Endodermal cell (in vitro differentiated cells): ENCODE measurements at regions not wholly inside any gene's neighbourhood (a gene's known extent, or its start where the extent isn't known, plus 50 kb on each side); places are given as distances from the start of the nearest gene placed in this dataset.

Experiments
- DNase-seq: peaks from one replicate; pipeline ENCODE4 v3.0.0-alpha.2; 2017
- H3K27ac ChIP-seq: 2 replicates; pipeline ENCODE4 v1.5.1; 2013; ENCODE audit warnings: mild to moderate bottlenecking, low read depth, low read length, moderate library complexity
- H3K27me3 ChIP-seq: 2 replicates; pipeline ENCODE4 v1.6.1; 2013; ENCODE audit warnings: mild to moderate bottlenecking, low read length, moderate library complexity; ENCODE audit not compliant: insufficient read depth, control insufficient read depth, poor library complexity, severe bottlenecking
- H3K36me3 ChIP-seq: 2 replicates; pipeline ENCODE4 v1.7.0; 2013; ENCODE audit warnings: mild to moderate bottlenecking, low read length, moderate library complexity; ENCODE audit not compliant: control insufficient read depth, insufficient read depth
- H3K4me1 ChIP-seq: one replicate; pipeline ENCODE4 v1.7.0; 2013; ENCODE audit warnings: low read length; ENCODE audit not compliant: control insufficient read depth, insufficient read depth
- H3K4me3 ChIP-seq: 2 replicates; pipeline ENCODE4 v1.5.1; 2013; ENCODE audit warnings: mild to moderate bottlenecking, low read length, moderate library complexity
- H3K9ac ChIP-seq: 2 replicates; pipeline ENCODE4 v1.6.1; 2013; ENCODE audit warnings: mild to moderate bottlenecking, low read length, moderate library complexity; ENCODE audit not compliant: poor library complexity, severe bottlenecking; ENCODE audit errors: extremely low read depth
- H3K9me3 ChIP-seq: 2 replicates; pipeline ENCODE4 v1.6.1; 2013; ENCODE audit warnings: mild to moderate bottlenecking, low read length, moderate library complexity; ENCODE audit not compliant: control insufficient read depth
- H3K27ac Mint-ChIP-seq: 2 replicates; pipeline ENCODE4 v1.8.0; 2020; ENCODE audit warnings: mixed read lengths
- H3K27me3 Mint-ChIP-seq: 2 replicates; pipeline ENCODE4 v1.8.0; 2021; ENCODE audit warnings: mild to moderate bottlenecking, mixed read lengths; ENCODE audit not compliant: insufficient read depth
- H3K36me3 Mint-ChIP-seq: 2 replicates; pipeline ENCODE4 v1.8.0; 2020; ENCODE audit warnings: low read depth, mixed read lengths
- H3K4me1 Mint-ChIP-seq: 2 replicates; pipeline ENCODE4 v1.8.0; 2020; ENCODE audit warnings: mixed read lengths
- H3K4me3 Mint-ChIP-seq: 2 replicates; pipeline ENCODE4 v1.8.0; 2020; ENCODE audit warnings: mild to moderate bottlenecking, moderate library complexity, mixed read lengths
- H3K9me3 Mint-ChIP-seq: 2 replicates; pipeline ENCODE4 v1.8.0; 2020; ENCODE audit warnings: mild to moderate bottlenecking, mixed read lengths
- CTCF ChIP-seq: fragments of 200-600 bp; sonication (generic); conservative IDR thresholded peaks from 2 replicates; pipeline ENCODE4 v1.5.0; 2021; ENCODE audit warnings: antibody characterized with exemption, mild to moderate bottlenecking
- WGBS, 2 experiments: methylation state at CpG; one replicate each; pipeline versions ENCODE4 v1.1.5 to v1.1.7; 2013; ENCODE audit warnings: missing lambda C conversion rate in 2 of 2, mixed read lengths in 1 of 2; ENCODE audit not compliant: insufficient coverage in 1 of 2, insufficient read length in 1 of 2; 5-methylcytosine and 5-hydroxymethylcytosine counted together

- Histone ChIP-seq H3K36me3 (no peaks in the 10 kb centered on the region), H3K27ac (no peak overlapping the region), H3K4me1 (no peaks in the 10 kb centered on the region), H3K9me3 (no peaks in the 10 kb centered on the region), H3K9ac (no peak overlapping the region), H3K4me3 (no peak overlapping the region), H3K27me3 (no peaks in the 10 kb centered on the region)
- no peak for TF ChIP-seq CTCF
- Mint-ChIP-seq H3K27ac (no peak overlapping the region), H3K36me3 (no peaks in the 10 kb centered on the region), H3K27me3 (no peaks in the 10 kb centered on the region), H3K9me3 (no peaks in the 10 kb centered on the region), H3K4me1 (peaks cover 9% of the 10 kb centered on the region), H3K4me3 (no peak overlapping the region)
- no peak for DNase-seq
Observed at GRCh38 chr10:106136175-106136574, 1028.3 kb downstream of the SORCS1 start.

GRCh38 chr10:106134326-106135000, 1030.0 kb downstream of the SORCS1 start:
- no peak overlapping the region for H3K27ac Mint-ChIP-seq
- WGBS, 2 experiments = 95 to 100% methylated on average over 4 of the region's 8 CpGs
- DNase-seq = no peak
- H3K4me3 ChIP-seq = no peak overlapping the region
- H3K9me3 Mint-ChIP-seq = no peaks in the 10 kb centered on the region
- H3K9me3 ChIP-seq = no peaks in the 10 kb centered on the region
- no peak overlapping the region for H3K27ac ChIP-seq
- H3K4me1 ChIP-seq = no peaks in the 10 kb centered on the region
- TF ChIP-seq CTCF = no peak
- no peaks in the 10 kb centered on the region for H3K36me3 Mint-ChIP-seq
- H3K9ac ChIP-seq = no peak overlapping the region
- H3K27me3 ChIP-seq = no peaks in the 10 kb centered on the region
- H3K27me3 Mint-ChIP-seq = no peaks in the 10 kb centered on the region
- peaks cover 9% of the 10 kb centered on the region for H3K4me1 Mint-ChIP-seq
- no peak overlapping the region for H3K4me3 Mint-ChIP-seq
- no peaks in the 10 kb centered on the region for H3K36me3 ChIP-seq

- WGBS, 2 experiments = 100% methylated on average over 1 of the region's 2 CpGs
- no peak overlapping the region for H3K4me3 ChIP-seq
- H3K36me3 Mint-ChIP-seq = no peaks in the 10 kb centered on the region
- no peaks in the 10 kb centered on the region for H3K4me1 ChIP-seq
- H3K27ac Mint-ChIP-seq = no peak overlapping the region
- no peaks in the 10 kb centered on the region for H3K27me3 ChIP-seq
- no peak overlapping the region for H3K4me3 Mint-ChIP-seq
- H3K27ac ChIP-seq = no peak overlapping the region
- DNase-seq = no peak
- no peaks in the 10 kb centered on the region for H3K9me3 ChIP-seq
- no peak for TF ChIP-seq CTCF
- H3K4me1 Mint-ChIP-seq = peaks cover 9% of the 10 kb centered on the region
- H3K27me3 Mint-ChIP-seq = no peaks in the 10 kb centered on the region
- H3K9me3 Mint-ChIP-seq = no peaks in the 10 kb centered on the region
- H3K9ac ChIP-seq = no peak overlapping the region
- no peaks in the 10 kb centered on the region for H3K36me3 ChIP-seq
Observed at GRCh38 chr10:106133451-106133850, 1031.1 kb downstream of the SORCS1 start.
